ENCODE measurements at regions not wholly inside any gene's neighbourhood (a gene's known extent, or its start where the extent isn't known, plus 50 kb on each side); places are given as distances from the start of the nearest gene placed in this dataset.

DNA sequence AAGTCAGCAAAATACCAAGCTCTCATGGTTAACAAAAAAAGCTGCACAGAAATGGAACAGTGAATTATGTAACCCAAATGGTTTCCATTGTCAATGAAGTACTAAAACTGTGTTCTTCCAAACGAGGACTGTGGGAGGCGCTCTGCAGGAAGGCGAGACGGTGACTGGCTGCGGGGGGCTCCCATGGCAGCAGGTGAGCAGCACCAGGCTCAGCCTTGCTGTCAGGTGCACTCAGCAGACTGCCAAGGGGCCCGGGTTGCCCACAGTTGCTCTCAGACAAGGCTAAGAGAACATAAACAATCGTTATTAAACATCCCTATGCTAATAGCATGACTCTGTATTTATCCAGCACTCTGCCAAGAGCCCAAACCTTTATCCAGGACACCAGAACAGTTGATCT, 630.3 kb upstream of the ARID1B start:
- H3K27me3 ChIP-seq (replicated peaks): no peaks in the 10 kb centered on the region
- in situ Hi-C loops (cut with HindIII; ENCODE audit: low pct_ligation_motif_present, low sequenced_read_pairs): no loop called here
- no peaks in the 10 kb centered on the region for H3K36me3 ChIP-seq (replicated peaks)
- no peak overlapping the region for H3K27ac ChIP-seq
- TF ChIP-seq, protein P1, sequence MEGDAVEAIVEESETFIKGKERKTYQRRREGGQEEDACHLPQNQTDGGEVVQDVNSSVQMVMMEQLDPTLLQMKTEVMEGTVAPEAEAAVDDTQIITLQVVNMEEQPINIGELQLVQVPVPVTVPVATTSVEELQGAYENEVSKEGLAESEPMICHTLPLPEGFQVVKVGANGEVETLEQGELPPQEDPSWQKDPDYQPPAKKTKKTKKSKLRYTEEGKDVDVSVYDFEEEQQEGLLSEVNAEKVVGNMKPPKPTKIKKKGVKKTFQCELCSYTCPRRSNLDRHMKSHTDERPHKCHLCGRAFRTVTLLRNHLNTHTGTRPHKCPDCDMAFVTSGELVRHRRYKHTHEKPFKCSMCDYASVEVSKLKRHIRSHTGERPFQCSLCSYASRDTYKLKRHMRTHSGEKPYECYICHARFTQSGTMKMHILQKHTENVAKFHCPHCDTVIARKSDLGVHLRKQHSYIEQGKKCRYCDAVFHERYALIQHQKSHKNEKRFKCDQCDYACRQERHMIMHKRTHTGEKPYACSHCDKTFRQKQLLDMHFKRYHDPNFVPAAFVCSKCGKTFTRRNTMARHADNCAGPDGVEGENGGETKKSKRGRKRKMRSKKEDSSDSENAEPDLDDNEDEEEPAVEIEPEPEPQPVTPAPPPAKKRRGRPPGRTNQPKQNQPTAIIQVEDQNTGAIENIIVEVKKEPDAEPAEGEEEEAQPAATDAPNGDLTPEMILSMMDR (IDR thresholded peaks at IDR 0.05; ENCODE audit: low read depth, low read length, missing control alignments): no peak
- H3K4me3 ChIP-seq (ENCODE audit: low read depth, low read length): no peak overlapping the region
- no peak for DNase-seq

DNA sequence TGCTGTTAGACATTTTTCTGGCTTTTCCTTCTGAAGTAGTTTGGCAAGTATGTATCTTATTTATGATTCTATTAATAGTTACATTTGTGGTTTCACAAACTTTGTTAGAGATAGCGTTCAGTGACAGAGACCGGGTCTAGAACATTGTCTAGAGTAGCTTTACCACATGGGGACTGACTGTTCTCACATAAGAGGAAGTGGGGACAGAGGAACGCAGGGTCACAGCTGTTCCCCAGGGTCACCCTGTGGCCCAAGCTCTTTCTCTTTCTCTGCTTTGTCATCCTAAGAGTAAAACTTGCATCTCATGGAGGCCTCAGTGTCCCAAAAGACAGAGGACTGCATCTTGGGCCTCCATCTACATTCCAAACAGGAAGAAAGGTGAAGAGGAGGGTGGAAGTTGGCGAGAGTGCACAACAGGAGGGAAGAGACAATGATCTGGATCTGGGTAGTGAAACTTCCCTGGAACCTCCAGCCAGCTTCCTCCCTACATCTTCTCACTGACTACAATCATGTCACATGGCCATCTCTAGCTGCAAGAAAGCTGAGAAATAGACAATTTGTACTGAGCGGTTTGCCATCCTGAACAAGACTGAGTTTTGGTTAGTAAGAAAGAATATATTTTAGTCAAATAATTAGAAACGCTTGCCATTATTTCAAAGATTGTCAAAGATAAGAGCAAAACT, 645.8 kb upstream of the ARID1B start:
- H3K4me3 ChIP-seq (ENCODE audit: low read depth, low read length): no peak overlapping the region
- H3K27me3 ChIP-seq (replicated peaks): no peaks in the 10 kb centered on the region
- H3K36me3 ChIP-seq (replicated peaks): no peaks in the 10 kb centered on the region
- H3K27ac ChIP-seq: no peak overlapping the region
- in situ Hi-C loops (cut with HindIII; ENCODE audit: low pct_ligation_motif_present, low sequenced_read_pairs): no loop called here
- TF ChIP-seq, protein P1 (IDR thresholded peaks at IDR 0.05; ENCODE audit: low read depth, low read length, missing control alignments): no peak
- no peak for DNase-seq

DNA sequence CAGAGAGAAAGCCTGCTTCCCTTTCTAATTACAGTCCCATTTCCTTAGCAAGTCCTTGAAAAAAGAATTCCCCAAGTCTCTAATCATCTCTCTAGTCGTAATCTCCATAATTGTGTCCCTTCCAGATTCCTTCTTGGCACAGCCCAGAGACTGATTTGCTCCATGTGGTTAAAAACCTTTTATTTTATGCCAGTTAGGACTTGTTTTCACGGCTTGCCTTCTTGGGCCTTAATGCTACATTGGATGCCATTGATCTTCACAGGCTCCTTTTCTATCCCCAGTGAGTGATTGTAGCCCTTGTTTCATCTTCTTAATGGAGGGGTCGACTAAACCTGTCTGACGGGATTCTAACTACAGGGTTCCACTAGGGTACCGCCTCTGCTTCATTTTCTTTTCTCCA, 650.6 kb upstream of the ARID1B start:
- H3K27ac ChIP-seq: no peak overlapping the region
- no peak overlapping the region for H3K4me3 ChIP-seq (ENCODE audit: low read depth, low read length)
- H3K27me3 ChIP-seq (replicated peaks): no peaks in the 10 kb centered on the region
- TF ChIP-seq, protein P1 (IDR thresholded peaks at IDR 0.05; ENCODE audit: low read depth, low read length, missing control alignments): no peak
- in situ Hi-C loops (cut with HindIII; ENCODE audit: low pct_ligation_motif_present, low sequenced_read_pairs): no loop called here
- DNase-seq: no peak
- no peaks in the 10 kb centered on the region for H3K36me3 ChIP-seq (replicated peaks)

DNA sequence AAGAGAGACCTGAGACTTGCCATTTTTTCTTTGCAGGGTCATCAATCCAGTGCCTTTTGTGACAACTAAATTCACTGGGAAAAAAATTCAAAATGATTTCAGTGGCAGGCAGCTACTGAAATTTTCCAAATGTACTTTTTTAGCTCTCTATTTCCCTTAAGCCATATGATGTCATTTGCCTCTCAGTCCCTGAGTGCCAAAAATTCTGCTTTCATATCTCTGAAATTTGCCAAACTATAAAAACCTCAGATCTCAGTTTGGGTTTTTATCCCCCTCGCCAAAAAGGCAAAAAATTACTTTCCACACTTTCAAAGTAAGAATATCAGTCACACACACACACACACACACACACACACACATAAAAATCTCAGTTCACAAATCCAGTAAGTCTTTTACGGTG, 651.3 kb upstream of the ARID1B start:
- in situ Hi-C loops (cut with HindIII; ENCODE audit: low pct_ligation_motif_present, low sequenced_read_pairs): no loop called here
- DNase-seq: no peak
- H3K27me3 ChIP-seq (replicated peaks): no peaks in the 10 kb centered on the region
- TF ChIP-seq, protein P1 (IDR thresholded peaks at IDR 0.05; ENCODE audit: low read depth, low read length, missing control alignments): no peak
- no peaks in the 10 kb centered on the region for H3K36me3 ChIP-seq (replicated peaks)
- H3K4me3 ChIP-seq (ENCODE audit: low read depth, low read length): no peak overlapping the region
- H3K27ac ChIP-seq: no peak overlapping the region

DNA sequence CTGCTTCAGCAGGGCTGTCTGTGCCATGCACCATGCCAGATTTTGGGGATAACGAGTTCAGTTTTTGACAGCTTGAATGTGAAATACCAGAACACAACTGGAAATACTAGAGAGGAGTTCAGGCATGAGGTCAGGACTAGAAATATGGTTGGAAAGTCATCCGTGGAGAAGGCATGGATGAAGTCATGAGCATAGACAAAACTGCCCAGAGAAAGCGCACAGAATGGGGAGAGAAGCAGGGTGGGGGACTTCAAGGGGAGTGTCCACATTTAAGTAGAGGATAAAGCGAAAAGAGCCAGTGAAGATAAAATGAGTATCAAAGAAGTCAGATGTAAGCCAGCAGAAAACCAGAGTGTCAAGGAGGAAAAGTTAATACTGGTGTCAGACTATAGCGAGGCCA, 653.4 kb upstream of the ARID1B start:
- H3K4me3 ChIP-seq (ENCODE audit: low read depth, low read length): no peak overlapping the region
- H3K27ac ChIP-seq: no peak overlapping the region
- DNase-seq: no peak
- no peaks in the 10 kb centered on the region for H3K27me3 ChIP-seq (replicated peaks)
- TF ChIP-seq, protein P1 (IDR thresholded peaks at IDR 0.05; ENCODE audit: low read depth, low read length, missing control alignments): no peak
- no peaks in the 10 kb centered on the region for H3K36me3 ChIP-seq (replicated peaks)
- in situ Hi-C loops (cut with HindIII; ENCODE audit: low pct_ligation_motif_present, low sequenced_read_pairs): no loop called here

DNA sequence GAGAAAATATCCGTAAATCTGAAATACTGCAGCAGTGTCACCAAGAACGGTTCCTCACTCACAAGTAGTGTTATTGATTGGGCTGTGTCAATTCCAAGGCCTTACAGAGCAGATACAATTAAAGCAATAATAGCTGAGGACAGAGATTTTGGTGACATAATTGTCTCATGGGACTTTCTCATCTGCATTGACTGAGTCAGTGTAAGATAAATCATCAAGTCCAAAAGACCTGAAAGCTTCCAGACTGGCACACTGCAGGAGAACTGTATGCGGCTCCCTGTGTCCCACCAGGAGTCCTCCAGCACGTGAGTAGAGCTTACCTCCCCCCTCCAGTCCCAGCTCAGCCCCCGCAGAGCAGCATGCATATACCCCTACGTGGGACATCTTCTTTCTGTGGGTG, 655.2 kb upstream of the ARID1B start:
- in situ Hi-C loops (cut with HindIII; ENCODE audit: low pct_ligation_motif_present, low sequenced_read_pairs): no loop called here
- Histone ChIP-seq H3K4me3 (ENCODE audit: low read depth, low read length) (no peak overlapping the region), H3K27ac (no peak overlapping the region), H3K27me3 (replicated peaks) (no peaks in the 10 kb centered on the region), H3K36me3 (replicated peaks) (no peaks in the 10 kb centered on the region)
- DNase-seq: no peak
- TF ChIP-seq, protein P1 (IDR thresholded peaks at IDR 0.05; ENCODE audit: low read depth, low read length, missing control alignments): no peak
